Brain pericyte (primary cell): ENCODE measurements at regions not wholly inside any gene's neighbourhood (a gene's known extent, or its start where the extent isn't known, plus 50 kb on each side); places are given as distances from the start of the nearest gene placed in this dataset.
"Not testable (repeated sequence)": the region's sequence is repeated elsewhere in the genome, so short reads cannot be mapped to it uniquely, and the experiment has no call there.

Experiments
- DNase-seq: peaks from one replicate; pipeline ENCODE4 v3.0.0-alpha.2; 2012; ENCODE audit warnings: low read depth, low spot score

DNA sequence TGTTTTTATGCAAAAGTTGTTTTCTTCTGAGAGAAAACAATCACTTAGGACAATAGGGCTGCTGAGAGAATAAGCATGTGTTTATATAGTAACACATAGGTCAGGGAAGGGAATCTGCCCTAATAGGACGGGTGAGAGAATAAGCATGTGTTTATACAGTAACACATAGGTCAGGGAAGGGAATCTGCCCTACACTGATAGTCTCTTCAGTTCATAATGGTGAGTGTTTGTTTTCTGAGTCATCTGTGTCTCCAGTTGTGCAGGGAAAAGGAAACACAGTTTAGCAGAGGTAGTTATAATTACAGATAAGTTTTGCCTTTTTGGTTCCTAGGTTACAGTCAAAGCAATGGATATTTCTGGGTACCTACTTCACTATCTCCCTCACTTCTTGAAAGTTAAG lies 252.3 kb upstream of the CA10 start:
- no peak for DNase-seq

DNA sequence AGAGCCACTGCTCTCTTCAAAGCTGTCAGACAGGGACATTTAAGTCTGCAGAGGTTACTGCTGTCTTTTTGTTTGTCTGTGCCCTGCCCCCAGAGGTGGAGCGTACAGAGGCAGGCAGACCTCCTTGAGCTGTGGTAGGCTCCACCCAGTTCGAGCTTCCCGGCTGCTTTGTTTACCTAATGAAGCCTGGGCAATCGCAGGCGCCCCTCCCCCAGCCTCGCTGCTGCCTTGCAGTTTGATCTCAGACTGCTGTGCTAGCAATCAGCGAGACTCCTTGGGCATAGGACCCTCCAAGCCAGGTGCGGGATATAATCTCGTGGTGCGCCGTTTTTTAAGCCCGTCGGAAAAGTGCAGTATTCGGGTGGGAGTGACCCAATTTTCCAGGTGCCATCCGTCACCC lies 250.7 kb upstream of the CA10 start:
- not testable (repeated sequence) for DNase-seq

DNA sequence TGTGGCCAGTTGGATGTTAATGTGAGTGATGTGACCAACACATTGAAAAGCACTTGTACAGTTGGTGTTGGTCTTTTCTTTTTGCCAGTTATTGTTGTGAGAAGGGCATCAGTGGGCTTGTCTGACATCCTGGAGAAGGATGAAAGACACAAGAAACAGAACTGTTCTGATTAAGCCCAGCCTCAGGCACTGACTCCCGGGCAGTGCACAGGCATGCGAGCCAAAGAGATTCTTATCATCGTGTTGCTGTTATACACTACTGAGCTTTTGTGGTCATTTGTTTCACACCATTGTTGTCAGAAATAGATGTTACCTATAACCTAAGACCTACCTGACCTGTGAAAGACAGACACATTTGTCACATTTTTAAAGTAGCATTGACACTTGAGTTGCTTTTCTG lies 236.8 kb upstream of the CA10 start:
- no peak for DNase-seq

GRCh38 chr17:52390422-52390821 lies 231.9 kb upstream of the CA10 start:
- DNase-seq = no peak

DNA sequence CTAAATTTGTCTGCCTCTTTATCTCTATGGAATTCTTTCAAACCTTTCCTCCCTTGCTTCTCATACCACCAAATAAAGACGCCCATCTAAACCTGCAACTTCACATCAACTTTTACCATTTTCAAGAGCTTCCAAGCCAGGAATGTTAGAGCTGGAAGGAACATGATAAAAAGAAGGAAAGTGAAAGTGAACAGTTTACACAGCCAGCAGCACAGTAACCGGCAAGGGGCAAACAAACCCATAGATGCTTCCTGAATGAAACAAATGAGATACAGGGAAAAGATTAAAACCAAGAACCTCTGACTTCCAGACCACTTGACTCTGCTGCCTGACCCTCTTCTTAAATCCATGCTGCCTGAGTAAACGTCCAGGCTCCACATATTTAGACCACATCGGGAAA lies 231.1 kb upstream of the CA10 start:
- no peak for DNase-seq

DNA sequence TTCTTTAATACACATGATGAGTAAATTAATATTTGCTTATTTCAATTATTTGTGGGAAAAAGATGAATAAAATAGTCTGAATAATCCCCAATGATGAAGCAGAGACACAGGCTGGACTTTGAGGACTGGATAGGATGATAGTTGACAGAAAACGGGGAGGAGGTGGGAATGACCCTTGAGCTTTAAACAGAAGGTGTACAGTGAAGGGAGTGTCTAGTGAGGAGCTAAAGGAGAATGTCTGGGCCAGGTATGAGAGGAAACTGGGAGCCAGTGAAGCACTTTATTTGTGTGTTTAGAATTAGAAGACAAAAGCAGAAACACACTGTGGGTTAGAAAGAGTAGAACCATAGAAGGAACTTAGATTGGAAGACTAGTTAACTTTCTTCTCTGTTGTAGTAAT lies 230.4 kb upstream of the CA10 start:
- DNase-seq = no peak

DNA sequence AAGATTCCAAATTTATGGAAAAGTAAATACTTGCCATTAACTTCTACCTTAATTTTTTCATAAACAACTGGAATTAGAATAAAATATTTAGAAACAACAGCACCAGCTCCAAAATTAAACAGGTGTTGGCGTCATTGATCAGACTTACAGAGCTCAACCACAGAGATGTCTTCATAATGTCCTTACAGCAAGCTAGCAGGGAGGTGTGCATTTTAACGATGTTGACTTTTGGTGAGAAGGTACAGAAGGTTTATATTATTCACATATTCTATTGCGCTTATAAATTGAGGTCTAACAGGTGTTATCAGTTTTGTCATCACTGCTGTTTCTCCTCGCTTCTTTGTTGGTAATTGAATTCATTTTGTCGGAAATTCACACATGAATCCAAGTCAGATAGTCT lies 226.2 kb upstream of the CA10 start:
- DNase-seq = no peak

DNA sequence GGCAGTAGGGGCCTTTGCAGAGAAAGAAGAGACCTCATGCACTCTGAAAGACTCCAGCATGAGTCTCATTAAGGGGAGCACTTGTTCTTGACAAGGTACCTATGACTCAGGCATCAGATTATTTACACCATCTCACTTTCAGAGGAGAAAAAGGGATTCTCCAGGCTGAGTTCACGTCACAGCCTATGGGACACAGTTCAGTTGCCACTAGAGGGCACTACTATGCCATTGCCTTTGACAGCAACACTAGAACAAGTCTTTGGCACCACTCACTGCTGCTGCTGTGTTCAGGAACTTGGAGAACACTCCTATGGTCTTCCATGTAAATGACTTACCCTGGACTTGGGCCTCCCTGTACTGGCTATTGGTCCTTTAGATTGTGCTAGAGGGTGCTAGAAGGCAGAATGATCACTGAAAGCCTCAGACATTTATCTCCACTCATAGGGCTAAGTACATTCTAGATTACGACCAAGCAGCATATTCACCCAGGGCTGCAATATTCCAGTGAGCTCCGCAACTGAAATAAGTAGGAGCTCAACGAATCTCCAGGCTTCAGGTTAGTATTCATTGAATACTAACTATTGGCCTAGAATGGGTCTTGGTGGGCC lies 225.1 kb upstream of the CA10 start:
- no peak for DNase-seq

DNA sequence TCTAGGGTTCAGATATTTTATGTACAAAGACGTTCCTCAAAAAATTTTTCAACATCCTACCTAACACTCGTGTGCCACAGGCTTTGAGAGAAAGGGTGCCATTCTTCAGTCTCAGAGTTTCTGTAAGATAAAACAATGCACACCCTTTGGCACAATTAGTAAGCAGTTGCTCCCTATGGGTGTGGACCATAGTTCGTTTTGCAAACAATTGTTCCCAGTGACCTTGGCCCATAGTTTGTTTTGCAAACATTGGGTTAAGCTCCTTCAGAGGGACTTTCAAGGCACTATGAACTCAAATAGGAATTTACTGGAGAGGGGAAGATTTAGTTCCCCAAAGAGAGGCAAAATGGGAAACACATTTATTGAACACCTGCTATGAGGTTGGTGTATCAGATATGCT lies 220.3 kb upstream of the CA10 start:
- DNase-seq = no peak

DNA sequence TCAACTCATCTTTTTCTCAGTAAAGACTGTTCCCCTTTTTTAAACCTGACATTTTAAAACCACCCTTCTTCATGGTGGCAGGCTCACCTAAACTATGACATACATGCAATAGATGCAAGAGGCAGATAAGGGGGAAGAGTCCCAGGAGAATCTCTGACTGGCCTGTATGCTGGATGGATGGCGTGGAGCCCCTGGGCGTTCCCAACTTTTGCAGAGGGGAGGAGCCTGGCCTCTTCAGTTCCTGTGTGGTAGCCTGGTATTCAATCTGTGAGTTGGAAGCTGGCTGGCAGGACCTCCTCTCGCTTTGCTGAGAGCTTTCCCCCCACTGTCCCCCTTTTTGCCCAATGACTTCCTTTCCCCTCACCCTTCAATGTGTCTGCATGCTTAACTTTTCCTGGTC lies 217.6 kb upstream of the CA10 start:
- DNase-seq = no peak

DNA sequence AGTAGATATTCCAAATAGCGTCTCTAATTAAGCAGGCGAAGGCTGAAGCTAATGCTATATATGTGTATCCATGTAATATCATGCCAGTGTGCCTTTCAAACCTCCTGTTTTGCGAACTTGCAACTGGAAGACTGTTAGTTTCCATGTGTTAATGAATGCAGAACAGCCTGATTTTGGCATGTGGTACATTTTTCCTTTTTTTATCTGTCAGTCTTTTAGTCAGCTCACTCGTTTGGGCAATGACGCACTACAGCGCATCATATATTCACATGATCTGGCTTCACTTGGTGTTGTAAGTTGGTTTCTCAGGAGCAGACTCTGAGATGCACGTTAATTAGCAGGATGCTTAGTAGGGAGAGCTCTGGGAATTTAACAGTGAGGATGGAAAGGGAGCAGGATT lies 210.4 kb upstream of the CA10 start:
- DNase-seq = no peak

DNA sequence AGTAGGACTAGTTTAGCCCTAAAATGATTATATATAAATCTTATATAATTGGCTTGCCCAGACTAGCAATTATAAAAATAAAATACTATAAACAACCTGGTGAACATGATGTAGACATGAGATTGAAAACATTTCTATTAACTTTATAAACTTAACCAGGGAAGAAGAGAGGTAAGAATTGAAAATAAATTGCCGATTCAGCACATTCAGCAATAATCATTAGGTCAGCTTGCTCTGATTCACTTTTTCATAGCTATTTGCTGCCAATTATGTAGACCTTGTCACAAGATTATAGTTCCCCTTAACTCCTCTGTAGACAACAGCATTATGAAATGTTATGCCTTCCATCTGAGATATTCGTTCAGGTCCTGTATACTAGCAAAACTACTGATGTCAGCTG lies 199.3 kb upstream of the CA10 start:
- DNase-seq = no peak

- no peak for DNase-seq
Observed at GRCh38 chr17:52336796-52337195, 178.3 kb upstream of the CA10 start.

DNA sequence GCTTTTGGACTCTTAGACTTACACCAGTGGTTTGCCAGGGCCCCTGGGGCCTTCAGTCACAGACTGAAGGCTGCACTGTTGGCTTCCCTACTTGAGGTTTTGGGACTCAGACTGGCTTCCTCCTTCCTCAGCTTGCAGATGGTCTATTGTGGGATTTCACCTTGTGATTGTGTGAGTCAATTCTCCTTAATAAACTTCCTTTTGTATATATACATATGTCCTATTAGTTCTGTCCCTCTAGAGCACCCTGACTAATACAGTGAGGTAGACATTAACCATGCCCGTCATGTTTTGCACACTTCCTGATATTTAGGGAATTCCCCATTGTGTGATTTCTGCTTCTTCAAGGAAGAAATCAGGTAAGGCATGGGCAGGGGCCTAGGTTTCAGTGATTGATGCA lies 147.8 kb upstream of the CA10 start:
- no peak for DNase-seq

- DNase-seq = no peak
Observed at GRCh38 chr17:52298881-52299280, 140.4 kb upstream of the CA10 start.

DNA sequence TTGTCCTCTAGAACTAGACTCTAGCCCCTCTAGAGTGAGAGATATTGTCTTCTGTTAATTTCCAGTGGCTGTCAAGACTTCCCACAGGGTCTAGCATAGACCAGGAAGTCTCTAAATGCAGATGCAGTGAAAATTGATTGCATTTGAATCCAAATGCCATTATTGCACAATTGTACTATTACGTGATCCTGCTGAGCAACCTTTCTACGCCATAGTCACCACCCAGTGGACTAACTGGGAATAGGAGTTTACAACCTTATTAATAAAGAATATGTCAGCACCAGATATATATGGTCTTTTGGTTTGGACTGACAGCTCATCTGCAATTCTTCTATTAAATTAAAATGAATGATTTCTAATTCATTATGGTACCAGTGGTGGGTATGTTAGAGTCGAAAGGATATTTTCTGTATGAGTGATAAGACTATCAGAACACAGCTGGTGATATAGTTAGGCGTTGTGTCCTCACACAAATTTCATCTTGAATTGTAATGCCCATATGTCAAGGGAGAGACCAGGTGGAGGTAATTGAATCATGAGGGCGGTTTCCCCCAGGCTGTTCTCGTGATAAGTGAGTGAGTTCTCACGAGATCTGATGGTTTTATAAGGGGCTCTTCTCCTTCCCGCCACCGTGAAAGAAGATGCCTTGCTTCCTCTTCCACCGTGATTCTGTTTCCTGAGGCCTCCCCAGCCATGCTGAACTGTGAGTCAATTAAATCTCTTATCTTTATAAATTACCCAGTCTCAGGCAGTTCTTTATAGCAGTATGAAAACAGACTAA lies 138.9 kb upstream of the CA10 start:
- no peak for DNase-seq

DNA sequence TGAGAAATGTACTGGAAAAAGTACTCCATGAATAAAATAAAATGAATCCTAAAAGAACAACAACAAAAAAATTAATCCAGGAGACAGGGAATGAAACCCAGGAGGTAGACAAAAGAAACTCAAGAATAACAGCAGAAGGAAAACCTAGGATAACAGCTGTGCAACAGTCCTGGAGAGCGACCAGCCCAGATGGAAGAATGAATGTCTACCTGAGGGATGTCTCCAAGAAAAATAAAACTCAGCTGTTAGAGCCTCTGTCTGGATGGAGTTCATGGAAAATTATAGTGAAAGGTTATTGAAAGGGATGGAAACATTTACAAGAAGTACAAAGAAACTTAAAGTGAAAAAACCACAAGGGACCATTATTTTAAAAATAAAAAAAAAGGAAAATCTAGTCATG lies 135.8 kb upstream of the CA10 start:
- no peak for DNase-seq

GRCh38 chr17:52287611-52288010 lies 129.1 kb upstream of the CA10 start:
- DNase-seq = no peak

DNA sequence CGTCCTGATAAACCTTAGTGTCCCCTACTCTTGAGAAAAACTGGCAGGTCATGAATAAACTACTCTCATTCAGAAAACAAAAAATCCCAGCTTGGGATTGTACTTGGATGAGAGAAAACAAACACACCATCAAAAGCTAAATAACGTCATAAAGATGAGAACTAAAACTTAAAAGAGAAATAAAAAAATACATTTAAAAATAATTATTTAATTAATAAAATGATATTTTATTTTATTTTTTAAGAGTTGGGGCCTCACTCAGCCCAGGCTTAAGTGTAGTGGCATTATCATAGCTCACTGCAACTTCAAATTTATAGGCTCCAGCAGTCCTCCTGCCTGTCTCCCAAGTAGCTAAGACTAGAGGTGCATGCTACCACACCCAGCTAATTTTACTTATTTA lies 125.4 kb upstream of the CA10 start:
- no peak for DNase-seq

GRCh38 chr17:52276381-52277008 lies 118.0 kb upstream of the CA10 start:
- DNase-seq = no peak

GRCh38 chr17:52271781-52272180 lies 113.3 kb upstream of the CA10 start:
- DNase-seq = no peak

GRCh38 chr17:52255347-52255746 lies 96.8 kb upstream of the CA10 start:
- no peak for DNase-seq

GRCh38 chr17:52244689-52245088 lies 86.2 kb upstream of the CA10 start:
- no peak for DNase-seq
